Mesenteric fat pad (tissue), 1 donor: ENCODE measurements at regions not wholly inside any gene's neighbourhood (a gene's known extent, or its start where the extent isn't known, plus 50 kb on each side); places are given as distances from the start of the nearest gene placed in this dataset.
"Not testable (repeated sequence)": the region's sequence is repeated elsewhere in the genome, so short reads cannot be mapped to it uniquely, and the experiment has no call there.

ENCODE experiments used
- DNase-seq: peaks from one replicate; pipeline ENCODE4 v3.0.0-alpha.2; 2020; ENCODE audit warnings: low spot score
- donor health status: DM: yes; HTN: yes; CAD: no.

DNA sequence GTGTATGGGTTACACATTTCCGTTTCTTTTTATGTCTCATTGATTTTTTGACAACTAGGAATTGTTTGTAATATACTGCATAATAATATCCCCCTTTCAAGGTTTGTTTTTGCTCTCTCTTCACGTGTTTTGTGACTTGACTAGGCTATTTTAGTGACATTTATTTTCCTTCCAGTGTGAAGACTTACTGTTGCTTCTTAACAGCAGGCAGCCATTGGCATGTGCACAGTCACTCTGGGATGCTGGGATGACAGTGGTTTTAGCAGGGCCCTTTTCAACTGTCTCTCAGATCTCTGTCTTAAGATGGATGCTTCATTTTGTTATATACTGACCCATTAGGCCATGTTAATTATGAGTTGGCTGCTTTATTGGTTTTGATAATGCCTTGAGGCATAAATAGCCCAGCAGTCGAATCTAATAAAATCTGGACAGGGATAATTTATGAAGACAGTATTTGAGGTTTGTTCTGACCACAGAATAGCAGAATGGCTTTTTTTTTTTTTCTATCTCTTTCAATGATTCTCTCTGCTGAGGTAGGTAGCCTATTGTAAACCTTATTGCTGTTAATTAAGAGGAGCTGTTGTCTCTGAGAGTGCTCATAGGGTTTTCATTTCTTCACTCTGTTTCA is 536.0 kb downstream of the GABRG2 start:
- no peak for DNase-seq

DNA sequence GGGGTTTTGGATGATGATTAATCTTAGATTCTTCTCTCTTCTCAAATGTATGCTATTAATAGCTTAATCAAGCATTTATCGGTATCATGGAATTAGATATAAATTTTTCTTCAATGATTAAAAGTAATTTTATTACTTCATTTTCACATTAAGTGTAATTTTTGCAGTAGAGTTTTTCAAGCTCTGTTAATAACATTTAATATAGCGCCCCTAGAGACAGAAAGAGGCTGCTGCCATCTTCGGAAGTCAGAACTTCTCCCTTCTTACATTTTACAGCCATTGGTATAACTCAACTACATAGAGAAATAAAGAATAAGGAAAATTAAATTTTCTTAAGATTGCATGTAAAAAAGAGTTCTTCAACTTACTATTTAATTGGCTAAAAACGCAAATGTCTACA is 540.3 kb downstream of the GABRG2 start:
- DNase-seq = no peak

DNA sequence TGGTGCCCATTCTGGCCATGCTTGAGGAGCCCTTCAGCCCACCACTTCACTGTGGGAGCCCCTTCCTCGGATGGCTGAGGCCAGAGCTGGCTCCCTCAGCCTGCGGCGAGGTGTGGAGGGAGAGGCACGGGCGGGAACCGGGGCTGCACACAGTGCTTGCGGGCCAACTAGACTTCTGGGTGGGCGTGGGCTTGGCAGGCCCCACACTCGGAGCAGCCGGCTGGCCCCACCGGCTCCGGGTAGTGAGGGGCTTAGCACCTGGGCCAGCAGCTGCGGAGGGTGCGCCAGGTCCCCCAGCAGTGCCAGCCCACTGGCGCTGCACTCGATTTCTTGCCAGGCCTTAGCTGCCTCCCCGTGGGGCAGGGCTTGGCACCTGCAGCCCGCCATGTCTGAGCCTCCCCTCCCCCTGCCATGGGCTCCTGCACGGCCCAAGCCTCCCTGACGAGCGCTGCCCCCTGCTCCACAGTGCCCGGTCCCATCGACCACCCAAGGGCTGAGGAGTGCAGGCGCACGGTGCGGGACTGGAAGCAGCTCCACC is 554.2 kb downstream of the GABRG2 start:
- peak; percentile 84 for DNase-seq

DNA sequence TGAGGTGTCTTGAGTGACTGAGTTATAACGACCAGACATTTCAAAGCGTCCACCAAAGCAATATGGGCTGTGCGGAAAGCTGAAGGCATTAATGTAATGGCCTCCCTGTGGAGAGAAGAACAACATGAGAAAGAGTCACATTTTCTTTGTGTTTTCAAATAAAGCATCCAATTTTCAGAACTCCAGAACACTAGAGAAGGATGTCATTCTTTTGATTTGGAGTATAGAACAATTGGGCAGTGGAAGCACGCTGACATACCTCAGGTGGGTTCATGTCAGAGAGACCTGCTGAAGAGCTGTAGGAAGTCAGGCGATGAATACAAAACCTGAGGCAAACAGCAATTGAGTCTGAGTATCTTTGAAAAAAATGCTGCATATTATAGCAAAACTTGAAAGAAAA is 556.5 kb downstream of the GABRG2 start:
- DNase-seq = no peak

DNA sequence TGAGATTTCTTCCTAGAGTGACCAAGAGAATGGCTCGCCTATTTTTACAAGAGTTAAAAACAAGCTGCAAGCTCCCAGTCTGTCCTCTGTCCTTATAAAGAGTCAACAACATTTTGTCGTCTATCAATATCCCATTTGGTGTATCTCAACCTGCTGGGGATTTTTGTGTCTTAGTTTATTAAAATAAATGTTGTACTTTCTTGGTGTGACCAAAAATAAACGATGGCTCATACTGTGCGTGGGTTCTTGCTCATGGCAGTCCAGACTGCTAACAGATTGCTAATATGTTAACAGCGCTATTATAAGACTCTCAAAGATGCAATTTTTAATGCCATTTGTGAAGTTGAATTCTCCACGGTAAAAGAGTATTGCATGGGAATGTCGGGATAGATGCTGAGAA is 569.9 kb downstream of the GABRG2 start:
- no peak for DNase-seq

DNA sequence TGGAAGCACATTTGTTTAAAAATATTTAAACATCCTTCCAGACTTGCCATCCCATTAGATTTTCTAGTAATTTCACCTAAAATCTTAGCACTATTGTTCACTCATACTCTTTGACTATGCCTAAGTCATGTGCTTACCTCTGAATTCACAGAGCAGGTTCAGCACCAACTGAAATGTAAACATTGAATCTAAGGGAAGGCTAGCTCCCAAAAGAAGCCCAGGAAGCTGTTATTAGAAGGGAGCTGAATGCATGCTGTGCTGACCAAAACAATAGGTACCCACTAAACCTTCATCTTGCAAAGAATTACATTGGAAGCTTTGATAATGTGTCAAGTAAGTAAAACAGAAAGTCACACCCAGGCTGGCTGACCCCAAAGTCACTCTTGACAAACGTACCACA is 571.3 kb downstream of the GABRG2 start:
- no peak for DNase-seq

DNA sequence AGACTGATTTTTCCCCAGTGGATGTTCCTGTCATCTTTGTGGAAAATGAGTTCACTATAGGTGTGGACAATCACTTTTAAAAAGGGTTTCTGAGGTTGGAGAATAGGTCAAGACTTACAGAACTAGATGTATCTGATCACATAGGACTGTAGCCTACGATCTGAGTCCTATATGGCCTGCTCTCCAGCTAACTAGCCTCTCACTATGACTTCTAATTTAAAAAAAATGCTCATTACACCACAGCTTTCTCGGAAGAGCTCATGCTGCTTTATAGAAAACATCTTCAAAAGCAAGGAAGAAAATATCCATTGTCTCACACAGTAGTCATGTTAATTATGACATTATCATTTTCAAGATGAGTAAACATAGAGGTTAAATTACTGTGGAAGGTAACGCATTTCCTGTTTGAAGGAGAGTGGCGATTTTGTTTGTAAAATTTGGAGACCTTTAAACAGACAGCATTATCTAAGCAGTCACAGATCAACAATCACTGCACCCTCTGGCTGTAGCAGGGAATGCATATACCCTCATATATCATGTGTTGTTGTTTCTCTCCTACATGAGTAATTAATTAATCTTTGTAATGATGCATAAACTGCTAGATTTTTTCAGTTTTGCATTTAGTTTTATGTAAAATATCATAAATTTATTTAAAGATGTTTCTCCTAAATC is 573.7 kb downstream of the GABRG2 start:
- DNase-seq = no peak

DNA sequence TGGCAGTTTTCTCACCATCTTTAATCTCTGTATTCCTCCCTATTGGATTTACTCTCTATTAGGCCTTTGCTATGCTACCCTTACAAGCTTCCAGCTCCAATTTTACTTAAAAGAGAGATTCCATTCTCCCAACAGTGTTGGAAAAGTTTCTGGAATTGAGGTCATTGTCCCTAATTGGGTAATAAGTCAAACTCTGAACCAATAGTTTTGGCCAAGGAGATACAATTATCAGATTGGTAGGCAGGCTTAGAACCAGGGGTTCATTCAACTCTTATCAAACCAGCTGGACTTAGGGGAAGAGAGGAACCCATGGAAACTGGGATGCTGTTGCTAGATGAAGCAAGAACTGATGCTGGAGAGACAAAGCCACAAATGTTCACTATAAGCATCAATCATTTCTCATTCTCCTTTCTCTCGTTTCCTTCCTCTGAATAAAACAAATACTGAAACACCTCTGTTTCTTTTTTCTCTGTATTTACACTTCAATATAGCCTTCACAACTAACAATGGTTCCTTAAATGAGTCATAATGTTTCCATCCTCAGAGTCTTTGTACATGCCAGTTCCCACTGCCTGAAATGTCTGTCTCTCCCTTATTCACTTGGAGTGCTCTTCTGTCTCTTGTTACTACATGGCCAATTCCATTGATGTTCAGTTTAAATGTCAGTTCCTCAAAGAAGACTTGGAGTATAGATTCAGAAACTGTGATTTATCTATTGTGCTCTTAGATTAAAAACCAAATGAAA is 587.3 kb downstream of the GABRG2 start:
- no peak for DNase-seq

DNA sequence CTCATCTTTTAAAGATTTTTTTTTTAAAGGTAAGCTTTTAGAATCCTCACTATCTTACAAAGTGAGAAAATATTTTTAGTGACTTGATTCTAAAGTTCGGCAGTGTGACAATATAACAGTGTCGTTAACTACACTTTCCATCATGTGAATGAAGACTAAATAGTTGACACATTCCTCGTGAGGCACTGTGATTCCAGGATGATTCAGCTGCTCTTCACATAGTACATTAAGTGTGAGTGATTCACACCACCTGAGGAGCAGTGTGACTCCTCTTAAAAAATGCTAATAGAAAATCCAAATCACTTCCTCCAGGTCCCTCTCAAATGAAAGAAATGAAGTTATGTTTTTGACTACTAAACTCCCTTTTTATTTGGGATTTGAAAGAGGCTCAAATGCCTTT is 589.5 kb downstream of the GABRG2 start:
- DNase-seq = no peak

DNA sequence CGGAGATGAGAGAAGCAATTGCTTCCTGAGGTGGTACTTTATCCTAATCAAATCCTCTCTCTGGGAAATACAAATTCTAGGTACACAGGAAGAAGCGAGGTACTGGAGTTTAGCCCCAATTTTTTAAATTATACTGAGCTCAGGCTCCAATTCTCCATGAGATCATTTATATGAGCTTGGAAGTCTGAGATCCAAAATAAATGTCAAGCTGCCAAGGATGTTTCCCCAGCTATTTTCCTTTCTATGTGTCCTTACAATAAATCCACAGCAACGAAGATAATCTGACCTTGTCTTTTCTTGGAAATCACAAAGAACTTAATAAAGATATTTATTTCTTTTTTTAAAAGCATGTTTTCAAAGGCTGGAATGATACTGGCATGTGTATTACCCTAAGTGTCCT is 597.3 kb downstream of the GABRG2 start:
- no peak for DNase-seq

DNA sequence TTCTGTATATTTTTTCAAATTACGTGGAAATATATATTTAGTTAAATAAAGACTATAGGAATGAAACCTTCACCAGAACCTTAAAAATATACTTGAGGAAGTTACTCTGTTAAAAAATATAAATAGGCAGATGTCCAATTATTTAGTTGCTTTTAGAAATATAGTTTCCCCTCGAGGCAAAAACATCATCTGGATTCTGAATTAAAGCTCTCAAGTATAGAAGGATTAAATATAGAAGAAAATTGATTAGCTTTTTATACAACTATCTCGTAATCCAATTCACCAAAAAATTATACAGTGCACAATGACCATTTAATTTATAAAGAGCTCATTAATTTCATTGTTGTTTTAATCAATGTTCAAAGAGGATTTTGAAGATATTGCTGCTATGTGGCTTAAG is 601.4 kb downstream of the GABRG2 start:
- DNase-seq = no peak

DNA sequence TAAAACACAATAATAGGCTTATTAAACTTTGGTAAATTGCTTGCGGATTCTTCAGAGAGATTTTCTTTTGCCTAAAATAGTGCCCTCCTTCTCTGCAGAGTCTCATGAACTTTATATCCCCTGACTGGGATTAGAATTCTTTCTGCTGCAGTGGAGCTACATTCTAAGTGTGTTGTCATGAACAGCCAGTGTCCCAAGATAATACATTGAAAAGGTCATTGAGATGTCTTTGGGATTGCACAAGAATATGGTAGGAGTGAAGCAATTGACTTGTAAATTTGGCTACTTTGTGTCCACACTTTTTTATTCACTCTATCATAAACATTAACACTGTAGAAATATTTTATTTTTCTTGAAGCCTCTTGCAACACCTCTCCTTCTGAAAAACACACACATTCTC is 604.5 kb downstream of the GABRG2 start:
- DNase-seq = no peak

DNA sequence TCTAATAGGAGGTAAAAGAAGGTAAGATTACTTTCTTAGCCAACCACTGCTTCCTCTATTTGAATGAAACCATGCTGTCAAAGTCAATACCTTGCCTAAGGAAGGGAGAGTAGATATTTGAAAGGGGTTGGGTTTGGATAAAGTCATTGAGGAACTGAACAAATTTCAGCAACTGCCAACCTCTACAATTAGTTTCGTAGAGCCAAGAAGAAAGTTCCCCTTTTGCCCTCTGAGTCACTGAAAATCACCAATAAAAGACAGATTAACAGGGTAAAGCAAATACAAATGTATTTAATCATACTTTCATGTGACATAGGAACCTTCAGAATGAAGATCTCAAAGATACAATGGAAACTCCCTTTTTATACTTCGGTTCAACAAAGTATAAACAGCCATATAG is 615.7 kb downstream of the GABRG2 start:
- no peak for DNase-seq

DNA sequence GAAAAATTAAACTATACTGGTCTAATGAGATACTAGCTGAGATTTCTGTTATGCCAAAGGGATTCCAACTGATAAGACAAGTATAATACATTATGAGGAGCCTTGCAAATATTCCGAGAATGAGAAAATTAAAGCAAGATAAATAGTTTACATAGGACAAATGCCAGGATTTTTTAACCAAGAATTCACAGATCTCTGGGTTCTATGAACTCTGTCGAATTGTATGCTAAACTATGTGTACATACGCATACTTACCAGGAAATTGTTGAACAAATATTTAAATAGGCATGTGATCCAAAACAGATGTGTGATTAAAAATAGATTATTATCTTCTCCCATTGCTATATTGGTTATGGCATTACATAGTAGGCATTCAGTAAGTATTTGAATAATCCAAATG is 616.6 kb downstream of the GABRG2 start:
- DNase-seq = no peak

DNA sequence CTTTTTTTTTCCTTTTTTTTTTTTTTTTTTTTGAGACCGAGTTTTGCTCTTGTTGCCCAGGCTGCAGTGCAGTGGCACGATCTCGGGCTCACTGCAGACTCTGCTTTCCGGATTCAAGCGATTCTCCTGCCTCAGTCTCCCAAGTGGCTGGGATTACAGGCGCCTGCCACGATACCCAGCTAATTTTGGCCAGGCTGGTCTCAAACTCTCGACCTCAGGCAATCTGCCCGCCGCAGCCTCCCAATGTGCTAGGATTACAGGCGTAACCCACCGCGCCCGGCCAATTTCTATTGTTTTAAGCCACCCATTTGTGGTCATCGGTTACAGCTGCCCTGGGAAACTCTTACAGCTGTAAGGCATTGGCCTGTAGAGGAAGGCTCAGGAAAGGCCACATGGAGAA is 617.7 kb downstream of the GABRG2 start:
- DNase-seq = no peak

DNA sequence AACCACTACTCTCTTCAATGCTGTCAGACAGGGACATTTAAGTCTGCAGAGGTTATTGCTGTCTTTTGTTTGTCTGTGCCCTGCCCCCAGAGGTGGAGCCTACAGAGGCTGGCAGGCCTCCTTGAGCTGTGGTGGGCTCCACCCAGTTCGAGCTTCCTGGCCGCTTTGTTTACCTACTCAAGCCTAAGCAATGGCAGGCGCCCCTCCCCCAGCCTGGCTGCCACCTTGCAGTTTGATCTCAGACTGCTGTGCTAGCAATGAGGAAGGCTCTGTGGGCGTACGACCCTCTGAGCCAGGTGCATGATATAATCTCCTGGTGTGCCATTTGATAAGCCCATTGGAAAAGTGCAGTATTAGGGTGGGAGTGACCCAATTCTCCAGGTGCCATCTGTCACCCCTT is 628.7 kb downstream of the GABRG2 start:
- not testable (repeated sequence) for DNase-seq

DNA sequence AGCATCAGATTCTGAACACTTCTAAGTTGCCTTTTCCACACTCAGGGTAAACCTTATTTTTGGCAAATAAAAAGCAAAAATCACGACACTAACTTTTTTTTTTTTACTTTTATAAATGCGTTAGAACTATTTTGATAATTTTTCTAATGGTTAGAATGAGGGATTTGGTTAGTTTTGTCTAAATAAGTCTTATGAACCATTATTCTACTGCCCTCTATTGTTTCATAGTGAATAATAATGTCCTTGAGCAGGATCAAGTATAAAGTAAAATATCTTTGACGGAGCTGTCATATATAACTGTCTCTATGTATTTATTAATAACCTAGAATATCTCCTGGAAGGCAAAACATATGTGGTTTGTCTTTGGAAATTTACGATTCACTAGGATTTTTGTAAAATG is 631.8 kb downstream of the GABRG2 start:
- DNase-seq = no peak

DNA sequence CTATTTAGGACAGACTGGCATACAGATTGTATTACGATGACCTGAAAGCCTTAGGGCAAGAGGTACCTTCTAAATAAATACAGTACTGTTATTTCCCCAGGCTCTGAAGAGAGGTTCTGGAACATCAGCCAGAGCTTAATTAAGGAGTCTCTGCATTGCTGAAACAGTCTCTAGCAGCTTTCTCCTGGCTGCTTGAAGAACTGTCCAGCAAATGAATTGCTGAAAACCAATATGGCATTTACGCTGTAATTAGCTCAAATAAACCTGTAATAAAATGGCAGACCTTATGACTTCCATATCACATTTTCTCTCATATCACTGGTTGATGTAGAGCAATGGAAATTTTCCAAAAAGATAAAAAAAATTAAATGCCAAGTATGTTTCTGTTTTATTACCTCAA is 636.3 kb downstream of the GABRG2 start:
- no peak for DNase-seq

DNA sequence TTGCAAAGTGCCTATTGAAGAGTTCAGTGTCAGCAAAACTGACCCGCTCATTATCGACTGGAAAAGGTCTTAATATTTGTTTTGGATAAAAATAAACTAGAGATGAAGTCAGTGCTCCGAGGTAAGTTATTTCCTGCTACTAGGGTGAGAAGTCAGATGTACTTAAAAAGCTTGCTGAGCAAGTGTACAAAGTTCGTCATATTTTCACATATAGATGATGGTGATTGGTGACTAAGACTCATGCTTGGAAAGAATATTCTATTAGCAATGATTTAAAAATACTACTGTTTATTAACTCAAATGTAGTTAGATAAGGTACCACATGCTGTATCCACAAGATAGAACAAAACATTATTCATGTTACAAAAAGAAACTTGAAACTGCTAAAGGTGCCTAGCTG is 643.7 kb downstream of the GABRG2 start:
- DNase-seq = no peak

DNA sequence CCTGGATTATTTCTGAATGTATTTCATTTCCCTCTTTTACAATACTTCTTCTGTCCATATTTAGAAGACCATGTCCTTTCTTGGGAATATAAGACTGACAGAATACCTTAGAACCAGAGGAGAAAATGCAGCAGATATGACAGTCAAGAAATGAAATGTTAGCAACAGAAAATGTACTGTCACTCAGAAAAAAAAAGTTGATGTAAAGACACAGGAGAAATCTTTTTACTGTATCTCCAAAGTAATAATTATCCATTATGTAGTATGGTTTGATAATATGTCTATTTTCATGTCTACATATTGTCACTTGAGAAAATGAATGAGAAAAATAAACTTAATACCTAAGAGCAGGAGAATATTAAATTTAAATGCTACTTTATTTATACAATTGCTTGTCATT is 652.1 kb downstream of the GABRG2 start:
- DNase-seq = no peak

DNA sequence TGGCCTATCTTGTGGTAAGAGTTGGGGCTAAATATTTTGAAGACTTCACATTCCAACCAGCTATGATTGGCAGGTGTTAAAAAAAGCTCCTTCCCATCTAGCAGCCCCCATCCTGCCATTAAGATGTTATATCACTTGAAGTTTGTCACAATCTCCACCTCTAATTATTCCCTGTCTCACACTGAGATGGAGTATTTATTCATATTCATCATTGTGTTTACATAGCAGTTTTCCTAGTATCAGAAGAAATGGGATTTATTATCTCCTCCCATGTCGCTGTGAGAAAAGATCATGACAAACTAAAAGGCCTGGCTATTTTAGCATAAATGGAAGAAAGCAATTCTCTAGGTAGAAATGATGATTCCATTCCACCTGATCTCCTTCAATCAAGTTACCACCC is 653.6 kb downstream of the GABRG2 start:
- DNase-seq = no peak

DNA sequence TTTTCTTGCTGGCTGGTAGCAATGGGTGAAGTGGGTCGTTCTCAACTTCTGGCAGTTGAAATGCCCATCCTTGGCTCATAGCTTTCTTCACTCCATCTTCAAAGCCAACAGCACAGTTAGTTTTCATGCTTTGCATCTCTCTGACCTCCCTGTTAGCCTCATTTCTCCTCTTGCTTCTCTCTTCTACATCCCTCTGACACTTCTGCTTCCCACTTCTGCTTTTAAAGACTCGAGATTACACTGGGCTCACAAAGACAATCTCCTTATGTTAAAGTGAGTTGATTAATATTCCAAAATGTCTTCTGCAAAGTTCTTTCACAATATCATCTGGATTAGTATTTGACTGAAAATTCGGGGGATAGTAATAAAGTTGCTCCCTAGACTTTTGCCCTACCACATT is 684.8 kb upstream of the CCNG1 start:
- no peak for DNase-seq

DNA sequence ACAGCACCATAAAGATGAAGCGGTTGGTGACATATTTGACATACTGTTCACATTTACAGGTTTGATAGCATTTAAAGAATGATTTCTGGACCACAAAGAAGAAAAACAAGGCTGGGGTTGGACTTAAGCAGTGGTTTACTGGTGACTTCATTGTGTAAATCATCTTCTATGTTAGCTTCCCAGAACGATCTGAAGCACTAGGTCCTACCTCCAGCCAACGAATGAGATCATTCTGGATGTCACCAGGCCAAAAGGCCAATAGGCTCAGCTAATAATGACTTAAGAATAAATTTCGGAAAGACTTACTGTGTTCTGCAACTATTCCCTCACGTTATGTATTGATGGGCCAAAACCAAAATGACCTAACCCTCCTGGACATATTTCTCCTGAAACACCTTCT is 675.3 kb upstream of the CCNG1 start:
- no peak for DNase-seq
